GM23248 (cell line): ENCODE measurements at regions not wholly inside any gene's neighbourhood (a gene's known extent, or its start where the extent isn't known, plus 50 kb on each side); places are given as distances from the start of the nearest gene placed in this dataset.

Source experiments
- EZH2 ChIP-seq: fragments of 200-600 bp; sonication (generic); IDR thresholded peaks from 2 replicates; pipeline ENCODE4 v1.6.1; 2018; ENCODE audit warnings: antibody characterized with exemption, mild to moderate bottlenecking; ENCODE audit not compliant: insufficient read depth, poor library complexity, severe bottlenecking
- EZH2phosphoT487 ChIP-seq: fragments of 200-600 bp; sonication (generic); IDR thresholded peaks from 2 replicates; pipeline ENCODE4 v1.6.1; 2018; ENCODE audit warnings: antibody characterized with exemption, moderate library complexity, mild to moderate bottlenecking, low read depth; ENCODE audit not compliant: insufficient read depth

GRCh38 chr10:47137311-47137851, 162.6 kb upstream of the GDF10 start:
- TF ChIP-seq EZH2phosphoT487 (no peak), EZH2 (no peak)
